ENCODE measurements at regions not wholly inside any gene's neighbourhood (a gene's known extent, or its start where the extent isn't known, plus 50 kb on each side); places are given as distances from the start of the nearest gene placed in this dataset.

- TF ChIP-seq, protein P1, sequence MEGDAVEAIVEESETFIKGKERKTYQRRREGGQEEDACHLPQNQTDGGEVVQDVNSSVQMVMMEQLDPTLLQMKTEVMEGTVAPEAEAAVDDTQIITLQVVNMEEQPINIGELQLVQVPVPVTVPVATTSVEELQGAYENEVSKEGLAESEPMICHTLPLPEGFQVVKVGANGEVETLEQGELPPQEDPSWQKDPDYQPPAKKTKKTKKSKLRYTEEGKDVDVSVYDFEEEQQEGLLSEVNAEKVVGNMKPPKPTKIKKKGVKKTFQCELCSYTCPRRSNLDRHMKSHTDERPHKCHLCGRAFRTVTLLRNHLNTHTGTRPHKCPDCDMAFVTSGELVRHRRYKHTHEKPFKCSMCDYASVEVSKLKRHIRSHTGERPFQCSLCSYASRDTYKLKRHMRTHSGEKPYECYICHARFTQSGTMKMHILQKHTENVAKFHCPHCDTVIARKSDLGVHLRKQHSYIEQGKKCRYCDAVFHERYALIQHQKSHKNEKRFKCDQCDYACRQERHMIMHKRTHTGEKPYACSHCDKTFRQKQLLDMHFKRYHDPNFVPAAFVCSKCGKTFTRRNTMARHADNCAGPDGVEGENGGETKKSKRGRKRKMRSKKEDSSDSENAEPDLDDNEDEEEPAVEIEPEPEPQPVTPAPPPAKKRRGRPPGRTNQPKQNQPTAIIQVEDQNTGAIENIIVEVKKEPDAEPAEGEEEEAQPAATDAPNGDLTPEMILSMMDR (IDR thresholded peaks at IDR 0.05) = no peak
- TF ChIP-seq POLR2A (IDR thresholded peaks at IDR 0.05) = no peak
Measured at GRCh38 chr22:27462190-27462589, 339.4 kb downstream of the MN1 start.
